HCT116 (cell line): ENCODE measurements at regions not wholly inside any gene's neighbourhood (a gene's known extent, or its start where the extent isn't known, plus 50 kb on each side); places are given as distances from the start of the nearest gene placed in this dataset.

Experiments
- ATAC-seq: fragments of 200-7000 bp; cut with Tn5 transposase; 2 replicates; pipeline ENCODE4 v1.9.1; 2020; ENCODE audit warnings: mild to moderate bottlenecking, moderate library complexity
- BruUV-seq: library from RNA; stranded (reverse); fragments of 400-500 nt; replicated peaks from 2 replicates; lab custom pipeline; 2021; lab: Mats Ljungman, UMichigan
- CTCF ChIA-PET: fragments of 300-600 bp; sonication (Branson Sonifier 250); formaldehyde crosslinking; loops from one replicate; lab custom pipeline; 2021; ENCODE audit warnings: antibody characterized with exemption; lab: Charles Lee
- POLR2A ChIA-PET: fragments of 300-600, 350-600 bp; sonication (Branson Sonifier 250); formaldehyde crosslinking; loops from one replicate; lab custom pipeline; 2021; ENCODE audit warnings: antibody characterized with exemption; lab: Charles Lee
- RAD21 ChIA-PET, 2 experiments: fragments of 300-600 bp; sonication (Branson Sonifier 250); formaldehyde crosslinking; loops; one replicate each; lab custom pipeline; 2023; ENCODE audit warnings: low total read pairs in 2 of 2; ENCODE audit not compliant: uncharacterized antibody in 2 of 2, unreplicated experiment in 2 of 2, low non-redundant PET in 1 of 2; lab: Charles Lee
- DNase-seq: peaks from one replicate; pipeline ENCODE4 v3.0.0-alpha.2; 2010; ENCODE audit warnings: low read depth, low spot score
- H2AFZ ChIP-seq: fragments of 200-600 bp; shearing (Covaris generic), sonication (generic); 2 replicates; pipeline ENCODE4 v1.6.1; 2017; ENCODE audit warnings: low read depth, mixed run types, mixed read lengths, antibody characterized with exemption, low read length; ENCODE audit not compliant: poor library complexity, severe bottlenecking
- H3K27ac ChIP-seq: 2 replicates; pipeline ENCODE4 v1.5.1; 2012; ENCODE audit warnings: low read depth, low read length
- H3K27me3 ChIP-seq: fragments of 200-600 bp; sonication (generic); 2 replicates; pipeline ENCODE4 v1.6.1; 2016; ENCODE audit warnings: mixed run types, low read length, mixed read lengths; ENCODE audit not compliant: insufficient read depth
- H3K36me3 ChIP-seq, 2 experiments: fragments of 200-500 bp in 1 of 2; fragments of 200-600 bp in 1 of 2; sonication (Bioruptor generic) in 1 of 2; sonication (generic) in 1 of 2; 2 replicates each; pipeline versions ENCODE4 v1.5.1 to v1.6.1; 2014 to 2016; ENCODE audit warnings: low read length in 2 of 2, inconsistent platforms in 1 of 2, mixed read lengths in 1 of 2, mixed run types in 1 of 2; ENCODE audit not compliant: insufficient read depth in 2 of 2, control insufficient read depth in 1 of 2
- H3K4me1 ChIP-seq, 2 experiments: fragments of 200-600 bp in 1 of 2; sonication (generic) in 1 of 2; 2 replicates each; pipeline versions ENCODE4 v1.5.1 to v1.6.1; 2012 to 2017; ENCODE audit warnings: low read length in 2 of 2, inconsistent platforms in 1 of 2, mild to moderate bottlenecking in 1 of 2, mixed read lengths in 1 of 2, mixed run types in 1 of 2, moderate library complexity in 1 of 2; ENCODE audit not compliant: insufficient read depth in 2 of 2, control insufficient read depth in 1 of 2
- H3K4me2 ChIP-seq: fragments of 200-600 bp; sonication (generic); 2 replicates; pipeline ENCODE4 v1.6.1; 2017; ENCODE audit warnings: mixed run types, low read length, mixed read lengths
- H3K4me3 ChIP-seq, 2 experiments: fragments of 200-600 bp in 1 of 2; sonication (generic) in 1 of 2; replicated peaks in 1 of 2; 2 replicates each; pipeline ENCODE4 v1.5.1; 2011 to 2016; ENCODE audit warnings: low read length in 2 of 2, control low read depth in 1 of 2, low read depth in 1 of 2, mild to moderate bottlenecking in 1 of 2, mixed read lengths in 1 of 2, mixed run types in 1 of 2
- H3K79me2 ChIP-seq: fragments of 200-600 bp; sonication (generic); 2 replicates; pipeline ENCODE4 v1.6.1; 2017; ENCODE audit warnings: mild to moderate bottlenecking, mixed run types, low read length, moderate library complexity, mixed read lengths; ENCODE audit not compliant: insufficient read depth
- H3K9ac ChIP-seq: fragments of 200-600 bp; sonication (generic); 2 replicates; pipeline ENCODE4 v1.6.1; 2016; ENCODE audit warnings: low read length, mixed read lengths
- H3K9me2 ChIP-seq: fragments of 200-600 bp; sonication (generic), shearing (Covaris generic); 2 replicates; pipeline ENCODE4 v1.6.1; 2017; ENCODE audit warnings: mixed run types, mild to moderate bottlenecking, moderate library complexity; ENCODE audit not compliant: insufficient read depth
- H3K9me3 ChIP-seq, 2 experiments: fragments of 200-500 bp in 1 of 2; fragments of 200-600 bp in 1 of 2; sonication (Bioruptor generic) in 1 of 2; sonication (generic) in 1 of 2; 2 replicates each; pipeline ENCODE4 v1.6.1; 2014 to 2017; ENCODE audit warnings: low read length in 2 of 2, mixed read lengths in 2 of 2, inconsistent platforms in 1 of 2, low read depth in 1 of 2, mild to moderate bottlenecking in 1 of 2, mixed run types in 1 of 2, moderate library complexity in 1 of 2; ENCODE audit not compliant: control insufficient read depth in 1 of 2, insufficient read depth in 1 of 2
- H4K20me1 ChIP-seq: fragments of 200-600 bp; sonication (generic), shearing (Covaris generic); 2 replicates; pipeline ENCODE4 v1.6.1; 2017; ENCODE audit warnings: mixed run types, mild to moderate bottlenecking, moderate library complexity; ENCODE audit not compliant: insufficient read depth
- ATF3 ChIP-seq: IDR thresholded peaks from 2 replicates; pipeline ENCODE4 v1.6.1; 2012
- CBX3 ChIP-seq: IDR thresholded peaks from 2 replicates; pipeline ENCODE4 v1.6.1; 2012; ENCODE audit warnings: low read depth
- CEBPB ChIP-seq: IDR thresholded peaks from 2 replicates; pipeline ENCODE4 v1.6.1; 2012; ENCODE audit warnings: low read depth
- ELF1 ChIP-seq: IDR thresholded peaks from 2 replicates; pipeline ENCODE4 v1.6.1; 2012; ENCODE audit warnings: low read depth, borderline replicate concordance
- EZH2 ChIP-seq: fragments of 200-600 bp; sonication (generic); IDR thresholded peaks from 2 replicates; pipeline ENCODE4 v1.6.1; 2017; ENCODE audit warnings: antibody characterized with exemption, mixed run types
- JUND ChIP-seq: IDR thresholded peaks from 2 replicates; pipeline ENCODE4 v1.6.1; 2012
- RAD21 ChIP-seq: IDR thresholded peaks from 2 replicates; pipeline ENCODE4 v1.6.1; 2012; ENCODE audit warnings: low read depth, mild to moderate bottlenecking
- REST ChIP-seq: IDR thresholded peaks from 2 replicates; pipeline ENCODE4 v1.6.1; 2012; ENCODE audit warnings: low read depth
- SP1 ChIP-seq: IDR thresholded peaks from 2 replicates; pipeline ENCODE4 v1.6.1; 2012; ENCODE audit warnings: low read depth
- SRF ChIP-seq: IDR thresholded peaks from 2 replicates; pipeline ENCODE4 v1.6.1; 2012; ENCODE audit warnings: low read depth
- ZBTB33 ChIP-seq: IDR thresholded peaks from 2 replicates; pipeline ENCODE4 v1.6.1; 2011; ENCODE audit warnings: mild to moderate bottlenecking, low read length, moderate library complexity; ENCODE audit not compliant: insufficient replicate concordance; ENCODE audit errors: extremely low read depth
- ZNF274 ChIP-seq: fragments of 200-500 bp; sonication (Bioruptor generic); IDR thresholded peaks from 2 replicates; pipeline ENCODE4 v1.6.1; 2014; ENCODE audit warnings: mild to moderate bottlenecking, low read depth, low read length, inconsistent platforms
- intact Hi-C: fragments of 100-400 bp; cut with micrococcal nuclease; formaldehyde crosslinking; loops from 2 replicates; pipeline ENCODE4 v1.10.0; 2022
- TF ChIP-seq, protein P1 (sequence below): IDR thresholded peaks from 2 replicates; pipeline ENCODE4 v1.6.1; 2012

GRCh38 chr16:11452746-11453389, 107.6 kb downstream of the RMI2 start:
- no peaks in the 10 kb centered on the region for H3K36me3 ChIP-seq
- CTCF ChIA-PET, result no interaction called here
- no peak overlapping the region for H3K4me3 ChIP-seq
- RAD21 ChIA-PET, result no interaction called here
- DNase-seq (no peak), ATAC-seq (no peak)
- H3K27ac ChIP-seq, result no peak overlapping the region
- no peaks in the 10 kb centered on the region for H3K27me3 ChIP-seq
- no peak overlapping the region for H2AFZ ChIP-seq
- no peaks in the 10 kb centered on the region for H3K9me3 ChIP-seq
- intact Hi-C loops, result no loop called here
- H3K9me2 ChIP-seq, result no peaks in the 10 kb centered on the region
- POLR2A ChIA-PET, result no interaction called here
- no TSS peak for BruUV-seq
- no peaks in the 10 kb centered on the region for H3K79me2 ChIP-seq
- H3K4me2 ChIP-seq, result no peak overlapping the region
- no peak overlapping the region for H3K9ac ChIP-seq
- TF ChIP-seq CBX3 (no peak), REST (no peak), CEBPB (no peak)
- no peaks in the 10 kb centered on the region for H4K20me1 ChIP-seq
- H3K4me1 ChIP-seq, result no peaks in the 10 kb centered on the region

DNA sequence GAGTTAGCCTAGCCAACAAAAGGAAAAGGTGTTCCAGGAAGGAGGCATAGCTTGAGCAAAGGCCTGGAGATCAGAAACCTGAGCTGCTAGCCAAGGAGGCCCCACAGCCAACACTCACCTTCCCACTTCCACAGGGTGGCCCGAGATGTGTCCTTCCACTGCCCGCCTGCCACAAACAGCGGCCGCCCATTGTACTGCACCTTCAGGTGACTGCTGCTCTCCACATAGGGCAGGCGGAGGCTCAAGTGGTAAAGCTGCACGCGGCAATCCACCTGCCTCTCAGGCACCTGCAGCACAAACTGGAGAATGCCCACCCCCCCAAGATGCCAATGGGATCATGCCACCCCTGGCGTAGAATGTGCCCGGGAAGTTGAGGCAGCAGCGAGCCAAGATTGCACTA, 111.5 kb downstream of the RMI2 start:
- Histone ChIP-seq H3K79me2 (no peaks in the 10 kb centered on the region), H4K20me1 (no peaks in the 10 kb centered on the region), H3K4me2 (no peak overlapping the region), H3K9me3 (no peaks in the 10 kb centered on the region), H2AFZ (no peak overlapping the region), H3K9me2 (no peaks in the 10 kb centered on the region), H3K27me3 (no peaks in the 10 kb centered on the region), H3K27ac (no peak overlapping the region), H3K9ac (no peak overlapping the region), H3K4me3 (no peak overlapping the region), H3K4me1 (no peaks in the 10 kb centered on the region), H3K36me3 (no peaks in the 10 kb centered on the region)
- intact Hi-C loops, result no loop called here
- RAD21 ChIA-PET, result no interaction called here
- no peak for DNase-seq
- no TSS peak for BruUV-seq
- CTCF ChIA-PET, result no interaction called here
- ATAC-seq, result no peak
- POLR2A ChIA-PET, result no interaction called here
- TF ChIP-seq EZH2, result no peak
- TF ChIP-seq SP1, result no peak
- no peak for TF ChIP-seq SRF
- no peak for TF ChIP-seq ZBTB33
- no peak for TF ChIP-seq ZNF274
- TF ChIP-seq, protein P1, sequence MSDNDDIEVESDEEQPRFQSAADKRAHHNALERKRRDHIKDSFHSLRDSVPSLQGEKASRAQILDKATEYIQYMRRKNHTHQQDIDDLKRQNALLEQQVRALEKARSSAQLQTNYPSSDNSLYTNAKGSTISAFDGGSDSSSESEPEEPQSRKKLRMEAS, result no peak
- no peak for TF ChIP-seq JUND
- TF ChIP-seq ELF1, result no peak
- TF ChIP-seq ATF3, result no peak
- no peak for TF ChIP-seq RAD21
- no peak for TF ChIP-seq CBX3
